AG08396 (cell line): ENCODE measurements at regions not wholly inside any gene's neighbourhood (a gene's known extent, or its start where the extent isn't known, plus 50 kb on each side); places are given as distances from the start of the nearest gene placed in this dataset.
"Not testable (repeated sequence)": the region's sequence is repeated elsewhere in the genome, so short reads cannot be mapped to it uniquely, and the experiment has no call there.

ENCODE experiments used
- DNase-seq: peaks from one replicate; pipeline ENCODE4 v3.0.0; 2012; ENCODE audit warnings: low spot score, mixed read lengths

- no peak for DNase-seq
Observed at GRCh38 chr6:168852376-168852884, 401.2 kb downstream of the THBS2 start.

GRCh38 chr6:168851460-168852375, 401.9 kb downstream of the THBS2 start:
- DNase-seq = peak; percentile 33

DNA sequence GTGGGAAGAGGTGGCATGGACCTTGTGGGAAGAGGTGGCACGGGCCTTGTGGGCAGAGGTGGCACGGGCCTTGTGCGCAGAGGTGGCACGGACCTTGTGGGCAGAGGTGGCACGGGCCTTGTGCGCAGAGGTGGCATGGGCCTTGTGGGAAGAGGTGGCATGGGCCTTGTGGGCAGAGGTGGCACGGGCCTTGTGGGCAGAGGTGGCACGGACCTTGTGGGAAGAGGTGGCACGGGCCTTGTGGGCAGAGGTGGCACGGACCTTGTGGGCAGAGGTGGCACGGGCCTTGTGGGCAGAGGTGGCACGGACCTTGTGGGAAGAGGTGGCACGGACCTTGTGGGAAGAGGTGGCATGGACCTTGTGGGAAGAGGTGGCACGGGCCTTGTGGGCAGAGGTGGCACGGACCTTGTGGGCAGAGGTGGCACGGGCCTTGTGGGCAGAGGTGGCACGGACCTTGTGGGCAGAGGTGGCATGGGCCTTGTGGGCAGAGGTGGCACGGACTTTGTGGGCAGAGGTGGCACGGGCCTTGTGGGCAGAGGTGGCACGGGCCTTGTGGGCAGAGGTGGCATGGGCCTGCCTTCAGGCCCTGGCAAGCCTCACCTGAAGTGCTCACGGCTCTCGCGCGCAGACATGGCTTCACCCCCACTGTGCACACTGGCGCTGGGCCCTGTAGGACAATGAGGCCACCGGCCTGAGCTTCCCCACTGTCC, 403.5 kb downstream of the THBS2 start:
- DNase-seq = not testable (repeated sequence)

GRCh38 chr6:168849459-168849858, 404.2 kb downstream of the THBS2 start:
- DNase-seq = no peak

- no peak for DNase-seq
Observed at GRCh38 chr6:168848797-168849196, 404.8 kb downstream of the THBS2 start.

DNA sequence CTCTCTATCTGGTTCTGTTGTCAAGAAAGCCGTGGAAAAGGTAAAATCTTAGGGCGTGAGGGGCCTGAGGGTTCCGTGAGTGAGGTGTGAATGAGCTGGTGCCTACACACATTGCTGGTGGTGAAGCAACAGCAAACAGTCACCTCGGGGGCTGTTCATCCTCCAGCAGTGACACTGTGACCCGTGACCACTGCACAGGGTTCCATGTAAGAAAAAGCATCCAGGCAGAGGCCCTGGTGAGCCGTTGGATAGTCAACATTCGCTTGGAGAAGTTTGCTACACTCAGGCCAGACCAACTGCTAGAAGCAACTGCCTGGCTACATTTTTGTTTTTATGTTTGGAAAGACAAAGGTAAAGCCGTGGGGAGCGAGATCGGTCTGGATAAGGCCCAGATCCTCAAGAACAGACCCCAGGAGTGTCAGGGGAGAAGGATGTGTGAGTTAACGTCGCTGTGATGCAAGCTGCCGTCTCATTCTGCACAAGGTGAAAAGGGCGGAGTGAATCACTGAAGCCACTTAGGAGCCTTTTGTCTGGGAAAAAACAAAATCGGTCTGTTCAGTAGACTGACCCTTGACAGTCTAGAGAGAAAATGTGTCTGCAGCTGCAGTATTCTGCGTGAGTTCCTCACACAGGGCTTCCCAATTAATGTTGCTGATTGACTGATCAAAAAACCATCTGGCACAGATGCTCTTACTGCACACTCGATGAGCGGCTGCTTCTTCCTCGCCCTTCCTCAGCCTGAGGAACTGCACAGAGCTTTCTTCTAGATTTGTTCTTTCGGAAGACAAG, 404.0 kb downstream of the SMOC2 start:
- no peak for DNase-seq

DNA sequence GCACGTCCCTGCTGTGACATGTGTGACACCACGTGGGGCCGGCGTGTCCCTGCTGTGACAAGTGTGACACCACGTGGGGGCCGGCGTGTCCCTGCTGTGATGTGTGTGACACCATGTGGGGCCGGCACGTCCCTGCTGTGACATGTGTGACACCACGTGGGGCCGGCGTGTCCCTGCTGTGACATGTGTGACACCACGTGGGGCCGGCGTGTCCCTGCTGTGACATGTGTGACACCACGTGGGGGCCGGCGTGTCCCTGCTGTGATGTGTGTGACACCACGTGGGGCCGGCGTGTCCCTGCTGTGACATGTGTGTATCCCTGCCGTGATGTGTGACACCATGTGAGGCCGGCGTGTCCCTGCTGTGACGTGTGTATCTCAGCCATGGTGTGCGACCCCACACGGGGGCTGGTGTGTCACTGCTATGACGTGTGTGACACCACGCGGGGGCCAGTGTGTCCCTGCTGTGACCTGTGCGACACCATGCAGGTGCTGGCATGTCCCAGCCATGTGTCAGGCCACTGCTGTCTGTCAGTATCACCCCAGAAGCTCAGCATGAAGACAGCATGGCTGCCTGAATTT, 401.7 kb downstream of the SMOC2 start:
- not testable (repeated sequence) for DNase-seq

DNA sequence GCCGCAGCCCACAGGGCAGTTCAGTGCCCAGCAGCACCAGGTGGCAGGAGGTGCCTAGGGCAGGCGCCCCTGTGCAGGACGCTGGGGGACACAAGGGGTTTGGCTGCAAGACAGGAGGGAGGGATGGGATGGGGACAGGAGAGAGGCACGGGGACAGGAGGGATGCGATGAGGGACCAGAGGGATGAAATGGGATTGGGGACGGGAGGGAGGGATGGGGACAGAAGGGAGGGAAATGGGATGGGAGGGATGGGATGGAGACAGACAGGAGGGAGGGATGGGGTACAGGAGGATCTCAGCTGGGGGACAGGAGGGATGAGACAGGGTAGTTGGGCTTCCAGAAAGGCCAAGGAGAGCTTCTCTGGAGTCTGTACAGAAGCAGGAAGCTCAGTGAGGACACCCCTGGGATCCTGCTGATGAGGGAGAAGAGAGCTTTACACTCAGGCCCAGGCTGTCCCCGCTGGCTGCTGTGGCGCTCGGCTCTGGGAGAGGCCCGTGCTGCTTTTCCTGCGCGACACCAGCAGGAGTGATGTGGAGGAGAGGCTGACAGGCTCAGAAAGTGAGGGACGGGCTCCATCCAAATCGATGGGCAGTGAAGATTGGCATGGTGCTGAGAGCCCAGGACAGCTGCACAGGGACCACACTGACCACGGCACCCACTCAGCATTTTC, 400.8 kb downstream of the SMOC2 start:
- no peak for DNase-seq

DNA sequence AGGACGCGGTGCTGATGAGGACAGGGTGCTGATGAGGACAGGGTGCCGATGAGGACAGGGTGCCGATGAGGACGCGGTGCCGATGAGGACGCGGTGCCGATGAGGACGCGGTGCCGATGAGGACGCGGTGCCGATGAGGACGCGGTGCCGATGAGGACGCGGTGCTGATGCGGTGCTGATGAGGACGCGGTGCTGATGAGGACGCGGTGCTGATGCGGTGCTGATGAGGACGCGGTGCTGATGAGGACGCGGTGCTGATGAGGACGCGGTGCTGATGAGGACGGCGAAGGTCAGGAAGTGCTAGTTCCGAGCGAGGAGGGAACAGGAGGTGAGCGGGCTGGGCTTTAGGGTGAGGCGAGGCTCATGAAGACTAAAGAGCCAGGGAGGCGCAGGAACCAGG, 399.9 kb downstream of the SMOC2 start:
- not testable (repeated sequence) for DNase-seq

- not testable (repeated sequence) for DNase-seq
Observed at GRCh38 chr6:168840299-168840698, 399.3 kb downstream of the SMOC2 start.

DNA sequence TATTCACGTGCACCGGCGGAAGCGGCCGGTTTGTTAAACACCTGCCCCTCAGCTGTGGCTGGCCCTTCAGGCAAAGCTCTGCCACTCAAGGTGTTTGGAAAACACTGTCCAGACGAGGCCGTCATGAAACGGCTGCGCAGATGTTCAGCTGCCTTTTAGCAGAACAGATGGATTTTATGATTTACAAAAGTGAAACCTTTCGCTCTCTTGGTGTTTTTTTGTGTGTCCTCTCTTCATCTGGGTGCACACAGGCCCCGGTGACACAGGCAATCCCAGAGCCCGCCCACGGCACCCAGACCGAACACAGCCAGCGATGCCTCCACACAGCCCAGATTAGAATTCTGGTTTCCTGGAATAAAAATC, 397.0 kb downstream of the SMOC2 start:
- DNase-seq = no peak

GRCh38 chr6:168837254-168838036, 396.5 kb downstream of the SMOC2 start:
- no peak for DNase-seq

DNA sequence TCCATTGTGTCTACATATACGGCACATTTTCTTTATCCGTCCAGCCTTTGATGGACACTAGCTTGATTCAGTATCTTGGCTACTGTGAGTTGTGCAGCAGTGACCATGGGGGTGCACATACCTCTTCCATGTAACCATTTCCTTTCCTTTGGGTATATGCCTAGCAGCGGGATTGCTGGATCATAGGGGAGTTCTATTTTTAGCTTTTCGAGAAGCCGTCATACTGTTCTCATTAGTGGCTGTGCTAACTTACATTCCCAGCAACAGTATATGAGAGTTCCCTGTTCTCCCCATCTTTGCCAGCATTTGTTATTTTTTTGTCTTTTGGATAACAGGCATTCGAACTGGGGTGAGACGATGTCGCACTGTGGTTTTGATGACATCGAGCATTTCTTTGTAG, 395.0 kb downstream of the SMOC2 start:
- DNase-seq = no peak

DNA sequence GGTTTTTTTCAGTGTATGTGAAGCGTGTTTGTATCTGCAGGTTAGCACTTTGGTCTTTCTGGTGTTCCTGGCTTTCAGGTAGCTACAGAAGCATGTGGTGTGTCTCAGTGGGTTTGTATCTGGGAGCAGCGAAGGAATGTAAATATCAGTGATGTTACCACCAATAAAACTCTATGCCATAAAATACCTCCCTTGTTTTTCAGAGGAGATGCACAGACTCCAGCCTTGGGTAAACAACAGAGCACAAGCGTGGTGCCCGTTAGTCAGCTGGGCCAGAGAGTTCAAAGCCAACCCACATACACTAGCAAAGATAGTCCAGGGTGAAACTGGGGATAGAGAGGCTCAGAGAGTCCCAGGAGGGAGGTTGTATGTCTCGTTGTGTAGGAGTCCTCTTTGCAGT, 393.8 kb downstream of the SMOC2 start:
- no peak for DNase-seq

GRCh38 chr6:168834042-168834587, 393.1 kb downstream of the SMOC2 start:
- DNase-seq = no peak

GRCh38 chr6:168828800-168829199, 387.8 kb downstream of the SMOC2 start:
- DNase-seq = no peak

DNA sequence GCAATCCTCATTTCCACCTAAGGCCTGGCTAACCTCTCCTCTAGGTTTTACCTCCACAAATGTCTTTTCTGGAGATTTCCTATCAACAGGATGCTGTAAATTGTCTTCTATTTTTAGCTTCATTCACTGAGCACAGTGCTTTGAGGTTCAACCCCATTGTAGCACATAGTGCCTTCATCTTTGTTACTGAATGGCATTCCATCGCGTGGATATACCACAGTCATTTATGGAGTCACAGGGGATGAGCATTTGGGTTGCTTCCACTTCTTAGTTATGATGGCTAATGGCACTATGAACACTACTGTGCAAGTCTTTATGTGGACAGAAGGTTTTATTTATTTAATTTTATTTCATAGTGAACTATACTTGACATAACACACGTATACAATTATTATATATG, 387.1 kb downstream of the SMOC2 start:
- no peak for DNase-seq

DNA sequence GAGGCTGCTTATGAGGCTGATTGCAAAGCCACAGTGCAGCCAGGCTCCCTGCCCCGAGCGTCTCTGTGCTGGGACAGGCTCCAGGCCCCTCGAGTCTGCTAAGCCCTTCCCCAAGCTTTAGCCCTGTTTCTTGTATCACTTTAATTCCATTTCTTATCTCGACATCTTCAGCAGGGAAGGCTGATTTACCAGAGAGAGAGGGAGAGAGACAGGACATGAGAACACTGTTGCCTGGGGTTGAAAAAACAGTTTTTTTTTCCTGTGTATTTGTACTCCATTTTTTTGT, 386.5 kb downstream of the SMOC2 start:
- DNase-seq = no peak

GRCh38 chr6:168826726-168827585, 386.0 kb downstream of the SMOC2 start:
- no peak for DNase-seq

DNA sequence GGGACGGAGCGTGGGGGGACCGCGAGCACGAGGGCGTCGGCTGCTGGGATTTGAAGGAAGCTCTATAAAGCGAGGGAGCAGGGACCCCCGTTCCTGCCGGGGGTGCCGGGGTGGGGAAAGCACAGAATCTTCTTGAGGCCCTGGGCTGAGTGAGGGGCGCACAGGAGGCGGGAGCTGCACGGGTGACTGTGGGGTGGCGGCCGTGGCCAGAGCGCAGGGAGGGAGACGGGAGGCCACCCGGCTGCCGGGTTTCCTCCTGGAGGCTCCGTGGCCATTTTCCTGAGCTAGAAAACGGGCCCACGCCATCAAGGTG, 385.1 kb downstream of the SMOC2 start:
- DNase-seq = no peak
